ENCODE measurements at regions not wholly inside any gene's neighbourhood (a gene's known extent, or its start where the extent isn't known, plus 50 kb on each side); places are given as distances from the start of the nearest gene placed in this dataset.

- DNase-seq (ENCODE audit: insufficient read length, low spot score) (no peak), FAIRE-seq (no peak)
These were observed 99.4 kb upstream of the TSC22D2 start for GRCh38 chr3:150308481-150309256.

GRCh38 chr3:150308037-150308319 is 100.1 kb upstream of the TSC22D2 start:
- DNase-seq (ENCODE audit: insufficient read length, low spot score) (no peak), FAIRE-seq (no peak)
- no peak for TF ChIP-seq CTCF (IDR thresholded peaks at IDR 0.05; ENCODE audit: insufficient read depth, missing control alignments)

More at GRCh38 chr3:150308481-150309256, 99.4 kb upstream of the TSC22D2 start:
- no peak for TF ChIP-seq CTCF (IDR thresholded peaks at IDR 0.05; ENCODE audit: insufficient read depth, missing control alignments)

- no peak for TF ChIP-seq CTCF (IDR thresholded peaks at IDR 0.05; ENCODE audit: insufficient read depth, missing control alignments)
- FAIRE-seq, result no peak
These were observed 100.6 kb upstream of the TSC22D2 start for GRCh38 chr3:150307311-150308036.

GRCh38 chr3:150306906-150307305 is 101.2 kb upstream of the TSC22D2 start:
- no peak for FAIRE-seq
- TF ChIP-seq CTCF (IDR thresholded peaks at IDR 0.05; ENCODE audit: insufficient read depth, missing control alignments), result no peak

More at GRCh38 chr3:150307311-150308036, 100.6 kb upstream of the TSC22D2 start:
- DNase-seq (ENCODE audit: insufficient read length, low spot score), result no peak

GRCh38 chr3:150306083-150306482 is 102.0 kb upstream of the TSC22D2 start:
- FAIRE-seq, result no peak
- no peak for TF ChIP-seq CTCF (IDR thresholded peaks at IDR 0.05; ENCODE audit: insufficient read depth, missing control alignments)
- DNase-seq (ENCODE audit: insufficient read length, low spot score), result no peak

More at GRCh38 chr3:150306906-150307305, 101.2 kb upstream of the TSC22D2 start:
- no peak for DNase-seq (ENCODE audit: insufficient read length, low spot score)

GRCh38 chr3:150303768-150304167 is 104.3 kb upstream of the TSC22D2 start:
- no peak for DNase-seq (ENCODE audit: insufficient read length, low spot score)
- FAIRE-seq, result no peak
- no peak for TF ChIP-seq CTCF (IDR thresholded peaks at IDR 0.05; ENCODE audit: insufficient read depth, missing control alignments)

GRCh38 chr3:150302246-150302645 is 105.9 kb upstream of the TSC22D2 start:
- no peak for TF ChIP-seq CTCF (IDR thresholded peaks at IDR 0.05; ENCODE audit: insufficient read depth, missing control alignments)
- FAIRE-seq, result no peak
- no peak for DNase-seq (ENCODE audit: insufficient read length, low spot score)

Measured in D721Med (cell line).